ENCODE measurements at regions not wholly inside any gene's neighbourhood (a gene's known extent, or its start where the extent isn't known, plus 50 kb on each side); places are given as distances from the start of the nearest gene placed in this dataset.
"Not testable (repeated sequence)": the region's sequence is repeated elsewhere in the genome, so short reads cannot be mapped to it uniquely, and the experiment has no call there.

- H3K4me1 ChIP-seq (ENCODE audit: insufficient read depth, poor library complexity, severe bottlenecking) = no peaks in the 10 kb centered on the region
- no peak for ATAC-seq (ENCODE audit: low read depth)
- no peak overlapping the region for H3K27ac ChIP-seq (ENCODE audit: poor library complexity, severe bottlenecking)
- no peaks in the 10 kb centered on the region for H3K36me3 ChIP-seq (ENCODE audit: low read depth)
- no peak for TF ChIP-seq CTCF (IDR thresholded peaks at IDR 0.05; ENCODE audit: poor library complexity, severe bottlenecking)
- no peaks in the 10 kb centered on the region for H3K27me3 ChIP-seq (ENCODE audit: insufficient read depth, poor library complexity, severe bottlenecking)
- H3K9me3 ChIP-seq (ENCODE audit: severe bottlenecking) = no peaks in the 10 kb centered on the region
- H3K4me3 ChIP-seq (ENCODE audit: severe bottlenecking) = no peak overlapping the region
- DNase-seq (ENCODE audit: low spot score) = no peak
These were observed 86.3 kb upstream of the IRAK1BP1 start for GRCh38 chr6:78781001-78781400.

- not testable (repeated sequence) for H3K27me3 ChIP-seq (ENCODE audit: insufficient read depth, poor library complexity, severe bottlenecking); DNase-seq (ENCODE audit: low spot score); ATAC-seq (ENCODE audit: low read depth); H3K36me3 ChIP-seq (ENCODE audit: low read depth); H3K27ac ChIP-seq (ENCODE audit: poor library complexity, severe bottlenecking); H3K4me3 ChIP-seq (ENCODE audit: severe bottlenecking); H3K9me3 ChIP-seq (ENCODE audit: severe bottlenecking); H3K4me1 ChIP-seq (ENCODE audit: insufficient read depth, poor library complexity, severe bottlenecking)
These were observed 84.0 kb upstream of the IRAK1BP1 start for GRCh38 chr6:78783366-78783765.

- TF ChIP-seq CTCF (IDR thresholded peaks at IDR 0.05; ENCODE audit: poor library complexity, severe bottlenecking) = no peak
- Histone ChIP-seq H3K4me1 (ENCODE audit: insufficient read depth, poor library complexity, severe bottlenecking) (no peaks in the 10 kb centered on the region), H3K27ac (ENCODE audit: poor library complexity, severe bottlenecking) (no peak overlapping the region), H3K9me3 (ENCODE audit: severe bottlenecking) (no peaks in the 10 kb centered on the region), H3K27me3 (ENCODE audit: insufficient read depth, poor library complexity, severe bottlenecking) (no peaks in the 10 kb centered on the region), H3K4me3 (ENCODE audit: severe bottlenecking) (no peak overlapping the region), H3K36me3 (ENCODE audit: low read depth) (no peaks in the 10 kb centered on the region)
- ATAC-seq (ENCODE audit: low read depth) (no peak), DNase-seq (ENCODE audit: low spot score) (no peak)
These were observed 70.1 kb upstream of the IRAK1BP1 start for GRCh38 chr6:78797270-78797669.

GRCh38 chr6:78799682-78800081 lies 67.7 kb upstream of the IRAK1BP1 start:
- ATAC-seq (ENCODE audit: low read depth) (no peak), DNase-seq (ENCODE audit: low spot score) (no peak)
- TF ChIP-seq CTCF (IDR thresholded peaks at IDR 0.05; ENCODE audit: poor library complexity, severe bottlenecking) = no peak
- Histone ChIP-seq H3K36me3 (ENCODE audit: low read depth) (no peaks in the 10 kb centered on the region), H3K9me3 (ENCODE audit: severe bottlenecking) (no peaks in the 10 kb centered on the region), H3K27me3 (ENCODE audit: insufficient read depth, poor library complexity, severe bottlenecking) (no peaks in the 10 kb centered on the region), H3K27ac (ENCODE audit: poor library complexity, severe bottlenecking) (no peak overlapping the region), H3K4me3 (ENCODE audit: severe bottlenecking) (no peak overlapping the region), H3K4me1 (ENCODE audit: insufficient read depth, poor library complexity, severe bottlenecking) (no peaks in the 10 kb centered on the region)

GRCh38 chr6:78806792-78807191 lies 60.6 kb upstream of the IRAK1BP1 start:
- H3K27me3 ChIP-seq (ENCODE audit: insufficient read depth, poor library complexity, severe bottlenecking); H3K27ac ChIP-seq (ENCODE audit: poor library complexity, severe bottlenecking); H3K9me3 ChIP-seq (ENCODE audit: severe bottlenecking); H3K36me3 ChIP-seq (ENCODE audit: low read depth); H3K4me3 ChIP-seq (ENCODE audit: severe bottlenecking); ATAC-seq (ENCODE audit: low read depth); DNase-seq (ENCODE audit: low spot score): not testable (repeated sequence)
- peaks cover 11% of the 10 kb centered on the region for H3K4me1 ChIP-seq (ENCODE audit: insufficient read depth, poor library complexity, severe bottlenecking)

GRCh38 chr6:78807655-78808355 lies 59.5 kb upstream of the IRAK1BP1 start:
- H3K27me3 ChIP-seq (ENCODE audit: insufficient read depth, poor library complexity, severe bottlenecking); DNase-seq (ENCODE audit: low spot score); H3K4me3 ChIP-seq (ENCODE audit: severe bottlenecking); ATAC-seq (ENCODE audit: low read depth); H3K9me3 ChIP-seq (ENCODE audit: severe bottlenecking); H3K36me3 ChIP-seq (ENCODE audit: low read depth); H3K27ac ChIP-seq (ENCODE audit: poor library complexity, severe bottlenecking): not testable (repeated sequence)
- H3K4me1 ChIP-seq (ENCODE audit: insufficient read depth, poor library complexity, severe bottlenecking) = peaks cover 11% of the 10 kb centered on the region

All from RWPE2 (cell line).